HG03558 (cell line): ENCODE measurements at regions not wholly inside any gene's neighbourhood (a gene's known extent, or its start where the extent isn't known, plus 50 kb on each side); places are given as distances from the start of the nearest gene placed in this dataset.
"Not testable (repeated sequence)": the region's sequence is repeated elsewhere in the genome, so short reads cannot be mapped to it uniquely, and the experiment has no call there.

Experiments
- ATAC-seq: cut with Tn5 transposase; IDR thresholded peaks from one replicate; pipeline ENCODE4 v1.9.1; 2021; ENCODE audit warnings: moderate number of reproducible peaks; ENCODE audit not compliant: unreplicated experiment; ENCODE audit errors: extremely low read depth

GRCh38 chr4:66575008-66575696 is 904.9 kb upstream of the EPHA5 start:
- ATAC-seq: no peak

DNA sequence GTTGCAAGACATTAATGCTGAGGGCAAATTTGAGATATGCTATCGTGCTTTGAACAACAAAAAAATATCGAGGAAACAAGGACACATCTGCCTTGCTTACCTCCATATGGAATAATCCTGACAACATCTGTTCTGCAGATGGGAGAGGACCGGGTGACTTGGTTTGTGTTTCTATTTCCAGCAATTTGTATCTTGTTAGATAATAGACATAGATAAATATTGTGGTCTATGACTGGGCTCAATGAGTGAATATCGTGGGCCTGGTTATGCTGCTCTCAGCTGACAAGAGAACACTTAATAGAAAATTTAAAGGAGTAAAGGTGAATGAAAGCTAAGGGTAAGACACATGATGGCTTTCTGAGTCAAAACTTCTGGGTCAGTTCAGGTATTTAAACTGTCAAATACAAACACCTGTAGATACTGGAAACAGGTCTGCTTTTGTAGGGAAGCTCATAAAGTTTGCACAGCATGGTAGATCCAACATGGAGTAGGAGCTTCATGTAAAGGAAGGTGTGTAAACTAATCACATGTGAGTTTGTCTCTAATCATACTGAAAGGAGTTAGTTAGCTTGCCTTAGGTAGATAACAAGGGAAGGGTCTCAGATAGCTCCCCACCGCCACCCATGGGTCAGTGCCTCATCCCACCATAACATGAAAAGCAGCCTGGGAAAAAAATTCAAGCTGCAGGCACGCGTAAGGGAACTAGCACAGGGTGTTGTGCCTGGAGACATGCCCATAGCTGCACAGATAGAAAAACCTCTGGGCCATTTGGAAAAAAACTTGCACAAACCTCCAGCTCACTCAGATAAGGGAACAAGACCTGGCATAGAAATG is 904.1 kb upstream of the EPHA5 start:
- no peak for ATAC-seq

- no peak for ATAC-seq
Measured at GRCh38 chr4:66572949-66573348, 902.7 kb upstream of the EPHA5 start.

- ATAC-seq: no peak
Measured at GRCh38 chr4:66571145-66571695, 900.9 kb upstream of the EPHA5 start.

GRCh38 chr4:66569228-66569627 is 898.9 kb upstream of the EPHA5 start:
- ATAC-seq: no peak

- ATAC-seq: no peak
Measured at GRCh38 chr4:66568431-66568830, 898.1 kb upstream of the EPHA5 start.

- ATAC-seq: no peak
Measured at GRCh38 chr4:66568001-66568400, 897.7 kb upstream of the EPHA5 start.

DNA sequence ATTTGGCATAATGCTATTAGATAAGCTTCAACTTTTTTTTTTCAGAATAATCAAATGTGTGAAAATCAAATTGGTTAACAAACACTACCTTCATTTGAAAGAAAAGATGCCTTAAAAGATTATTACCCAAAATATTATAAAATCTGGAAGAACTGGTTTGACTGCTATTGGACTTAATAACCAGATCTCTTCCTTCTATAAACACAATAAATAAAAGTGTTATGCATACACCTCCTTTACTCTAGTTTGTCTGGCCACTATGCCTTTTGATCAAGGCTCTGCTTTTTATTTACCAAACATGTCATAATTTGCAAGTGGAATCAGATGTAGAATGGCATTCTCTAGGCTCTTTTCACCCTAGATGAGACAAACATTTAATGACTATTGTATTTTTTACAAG is 897.3 kb upstream of the EPHA5 start:
- no peak for ATAC-seq

DNA sequence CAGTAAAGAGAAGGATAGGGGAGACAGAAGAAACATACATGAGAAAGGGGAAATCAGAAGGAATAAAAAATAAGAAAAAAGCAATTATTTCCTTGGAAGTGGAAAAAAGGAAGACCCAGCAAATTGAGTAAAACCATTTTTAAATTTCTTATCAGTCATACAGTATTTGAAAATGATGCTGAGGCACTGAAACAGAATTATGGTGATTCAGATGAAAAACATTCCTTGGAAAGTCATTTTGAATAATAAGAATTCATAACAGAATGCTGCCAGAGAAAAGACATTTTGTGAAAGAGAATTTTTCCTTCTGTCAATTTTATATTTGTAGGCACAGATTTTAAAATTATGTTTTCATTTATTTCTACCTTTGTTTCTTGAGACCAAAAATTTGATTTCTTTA is 895.5 kb upstream of the EPHA5 start:
- ATAC-seq: no peak

- ATAC-seq: no peak
Measured at GRCh38 chr4:66564901-66565651, 894.8 kb upstream of the EPHA5 start.

GRCh38 chr4:66562276-66562806 is 892.1 kb upstream of the EPHA5 start:
- no peak for ATAC-seq

DNA sequence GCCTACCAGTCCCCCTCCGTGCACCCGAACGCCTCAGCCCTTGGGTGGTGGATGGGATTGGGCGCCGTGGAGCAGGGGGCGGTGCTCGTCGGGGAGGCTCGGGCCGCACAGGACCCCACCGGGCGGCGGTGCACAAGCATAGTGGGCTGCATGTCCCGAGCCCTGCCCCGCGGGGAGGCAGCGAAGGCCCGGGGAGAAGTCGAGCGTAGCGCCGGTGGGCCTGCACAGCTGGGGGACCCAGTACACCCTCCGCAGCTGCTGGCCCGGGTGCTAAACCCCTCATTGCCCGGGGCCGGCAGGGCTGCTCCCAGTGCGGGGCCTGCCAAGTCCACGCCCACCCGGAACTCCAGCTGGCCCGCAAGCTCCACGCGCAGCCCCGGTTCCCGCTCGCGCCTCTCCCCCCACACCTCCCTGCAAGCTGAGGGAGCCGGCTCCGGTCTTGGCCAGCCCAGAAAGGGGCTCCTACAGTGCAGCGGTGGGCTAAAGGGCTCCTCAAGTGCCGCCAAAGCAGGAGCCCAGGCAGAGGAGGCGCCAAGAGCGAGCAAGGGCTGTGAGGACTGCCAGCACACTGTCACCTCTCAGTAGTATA is 891.3 kb upstream of the EPHA5 start:
- ATAC-seq: not testable (repeated sequence)

GRCh38 chr4:66558651-66559050 is 888.4 kb upstream of the EPHA5 start:
- ATAC-seq: no peak

DNA sequence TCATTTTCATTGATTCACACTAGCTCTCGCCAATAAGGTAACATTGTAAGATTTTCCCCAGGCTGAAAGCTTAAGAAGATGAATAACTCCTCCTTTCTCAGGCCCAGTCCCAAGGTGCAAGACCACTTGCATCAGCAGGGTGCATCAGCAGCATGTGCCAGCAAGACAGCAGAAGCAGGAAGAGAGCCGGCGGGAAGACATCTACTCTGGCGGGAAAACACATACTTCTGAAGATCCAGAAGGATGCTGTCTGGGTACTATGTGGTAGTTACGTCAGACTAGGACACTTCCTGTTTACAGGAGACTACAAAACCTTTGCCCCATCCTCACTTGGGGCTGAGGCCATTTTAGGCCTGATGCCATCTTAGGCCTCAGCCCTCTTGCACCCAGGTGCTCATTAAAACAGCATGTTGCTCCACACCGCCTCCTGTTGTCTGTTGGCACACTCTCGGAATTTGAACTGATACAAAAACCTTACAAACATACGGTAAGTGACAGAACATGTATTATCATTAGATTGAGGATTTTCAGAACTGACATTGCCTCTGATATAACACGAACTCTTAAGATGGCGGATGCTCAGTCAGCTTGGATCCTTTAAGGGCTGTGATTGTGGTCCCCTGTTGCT is 886.5 kb upstream of the EPHA5 start:
- ATAC-seq: no peak

GRCh38 chr4:66555301-66555700 is 885.0 kb upstream of the EPHA5 start:
- ATAC-seq: no peak

GRCh38 chr4:66554826-66555225 is 884.5 kb upstream of the EPHA5 start:
- ATAC-seq: no peak

- not testable (repeated sequence) for ATAC-seq
Measured at GRCh38 chr4:66545301-66545700, 875.0 kb upstream of the EPHA5 start.

- ATAC-seq: no peak
Measured at GRCh38 chr4:66544281-66544680, 874.0 kb upstream of the EPHA5 start.

- ATAC-seq: no peak
Measured at GRCh38 chr4:66539745-66540144, 869.5 kb upstream of the EPHA5 start.

DNA sequence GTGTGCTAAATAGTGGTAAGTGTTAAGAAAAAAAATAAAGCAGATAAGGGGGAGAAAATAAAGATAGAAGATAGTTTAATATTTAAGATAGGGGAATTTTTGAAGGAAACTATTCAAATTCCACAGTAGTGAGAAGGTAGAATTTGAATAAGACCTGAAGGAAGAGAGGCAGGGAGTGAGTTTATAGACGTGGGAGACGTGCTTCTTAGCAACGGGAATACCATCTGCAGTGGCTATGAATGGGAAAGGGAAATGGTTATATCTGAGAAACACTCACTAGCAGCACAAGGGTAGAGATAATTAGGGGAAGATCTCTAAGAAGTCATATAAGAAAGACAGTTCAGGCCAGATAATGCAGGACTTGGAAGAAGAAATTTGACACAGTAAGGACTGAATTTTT is 854.5 kb upstream of the EPHA5 start:
- ATAC-seq: no peak
